ENCODE measurements at regions not wholly inside any gene's neighbourhood (a gene's known extent, or its start where the extent isn't known, plus 50 kb on each side); places are given as distances from the start of the nearest gene placed in this dataset.
"Not testable (repeated sequence)": the region's sequence is repeated elsewhere in the genome, so short reads cannot be mapped to it uniquely, and the experiment has no call there.

- H3K4me3 ChIP-seq (ENCODE audit: low read depth, poor library complexity, severe bottlenecking) = no peak overlapping the region
- intact Hi-C loops (cut with DNase I; ENCODE audit: low total_unique reads) = no loop called here
- TF ChIP-seq CTCF (IDR thresholded peaks at IDR 0.05) (no peak), POLR2A (IDR thresholded peaks at IDR 0.05) (no peak)
- WGBS, 2 donors = 74 to 81% methylated on average over 14 of the region's 14 CpGs
- no peak for DNase-seq (ENCODE audit: low spot score in 2 of 2)
These were observed 269.0 kb downstream of the GOLGA6L6 start for GRCh38 chr15:20272422-20273184.

GRCh38 chr15:20271647-20272046 lies 270.0 kb downstream of the GOLGA6L6 start:
- no peak overlapping the region for H3K4me3 ChIP-seq (ENCODE audit: low read depth, poor library complexity, severe bottlenecking)
- DNase-seq (ENCODE audit: low spot score in 2 of 2) = no peak
- TF ChIP-seq CTCF (IDR thresholded peaks at IDR 0.05) (no peak), POLR2A (IDR thresholded peaks at IDR 0.05) (no peak)
- intact Hi-C loops (cut with DNase I; ENCODE audit: low total_unique reads) = no loop called here
- WGBS, 2 donors = 63 to 65% methylated on average over 5 of the region's 5 CpGs

GRCh38 chr15:20269956-20270355 lies 271.6 kb downstream of the GOLGA6L6 start:
- WGBS, 2 donors = 85 to 93% methylated on average over 5 of the region's 5 CpGs
- DNase-seq (ENCODE audit: low spot score in 2 of 2); intact Hi-C loops (cut with DNase I; ENCODE audit: low total_unique reads); H3K4me3 ChIP-seq (ENCODE audit: low read depth, poor library complexity, severe bottlenecking): not testable (repeated sequence)

GRCh38 chr15:20267996-20268395 lies 273.6 kb downstream of the GOLGA6L6 start:
- H3K4me3 ChIP-seq (ENCODE audit: low read depth, poor library complexity, severe bottlenecking); DNase-seq (ENCODE audit: low spot score in 2 of 2); intact Hi-C loops (cut with DNase I; ENCODE audit: low total_unique reads): not testable (repeated sequence)
- WGBS, 2 donors = 93% methylated on average over 6 of the region's 6 CpGs

- DNase-seq (ENCODE audit: low spot score in 2 of 2); intact Hi-C loops (cut with DNase I; ENCODE audit: low total_unique reads); H3K4me3 ChIP-seq (ENCODE audit: low read depth, poor library complexity, severe bottlenecking): not testable (repeated sequence)
- WGBS, 2 donors = 71 to 74% methylated on average over 6 of the region's 6 CpGs
These were observed 274.4 kb downstream of the GOLGA6L6 start for GRCh38 chr15:20267051-20267730.

GRCh38 chr15:20265710-20266109 lies 275.9 kb downstream of the GOLGA6L6 start:
- DNase-seq (ENCODE audit: low spot score in 2 of 2); H3K4me3 ChIP-seq (ENCODE audit: low read depth, poor library complexity, severe bottlenecking); intact Hi-C loops (cut with DNase I; ENCODE audit: low total_unique reads): not testable (repeated sequence)
- WGBS, 2 donors = 80 to 91% methylated on average over 1 of the region's 1 CpG

- 65 to 73% methylated on average over 16 of the region's 16 CpGs for WGBS, 2 donors
- H3K4me3 ChIP-seq (ENCODE audit: low read depth, poor library complexity, severe bottlenecking); DNase-seq (ENCODE audit: low spot score in 2 of 2); intact Hi-C loops (cut with DNase I; ENCODE audit: low total_unique reads): not testable (repeated sequence)
These were observed 280.0 kb downstream of the GOLGA6L6 start for GRCh38 chr15:20261321-20262280.

- H3K4me3 ChIP-seq (ENCODE audit: low read depth, poor library complexity, severe bottlenecking); intact Hi-C loops (cut with DNase I; ENCODE audit: low total_unique reads); DNase-seq (ENCODE audit: low spot score in 2 of 2): not testable (repeated sequence)
- 70 to 71% methylated on average over 7 of the region's 7 CpGs for WGBS, 2 donors
These were observed 280.9 kb downstream of the GOLGA6L6 start for GRCh38 chr15:20260650-20261049.

- WGBS, 2 donors = 79 to 81% methylated on average over 9 of the region's 9 CpGs
- DNase-seq (ENCODE audit: low spot score in 2 of 2); intact Hi-C loops (cut with DNase I; ENCODE audit: low total_unique reads); H3K4me3 ChIP-seq (ENCODE audit: low read depth, poor library complexity, severe bottlenecking): not testable (repeated sequence)
These were observed 281.9 kb downstream of the GOLGA6L6 start for GRCh38 chr15:20259559-20260190.

- 86 to 93% methylated on average over 7 of the region's 7 CpGs for WGBS, 2 donors
- intact Hi-C loops (cut with DNase I; ENCODE audit: low total_unique reads); H3K4me3 ChIP-seq (ENCODE audit: low read depth, poor library complexity, severe bottlenecking); DNase-seq (ENCODE audit: low spot score in 2 of 2): not testable (repeated sequence)
These were observed 285.2 kb downstream of the GOLGA6L6 start for GRCh38 chr15:20256394-20256793.

- DNase-seq (ENCODE audit: low spot score in 2 of 2); H3K4me3 ChIP-seq (ENCODE audit: low read depth, poor library complexity, severe bottlenecking); intact Hi-C loops (cut with DNase I; ENCODE audit: low total_unique reads): not testable (repeated sequence)
- WGBS, 2 donors = 71 to 80% methylated on average over 9 of the region's 9 CpGs
These were observed 286.0 kb downstream of the GOLGA6L6 start for GRCh38 chr15:20255641-20256040.
